H9 (cell line): ENCODE measurements at regions not wholly inside any gene's neighbourhood (a gene's known extent, or its start where the extent isn't known, plus 50 kb on each side); places are given as distances from the start of the nearest gene placed in this dataset.

Source experiments
- DNase-seq: peaks from one replicate; pipeline ENCODE4 v3.0.0-alpha.2; 2017
- H2AFZ ChIP-seq: one replicate; pipeline ENCODE4 v1.6.1; 2013; ENCODE audit warnings: mild to moderate bottlenecking, low read length, control low read depth, moderate library complexity
- H2AK5ac ChIP-seq: 2 replicates; pipeline ENCODE4 v1.6.1; 2013; ENCODE audit warnings: low read length, control low read depth, mixed read lengths; ENCODE audit not compliant: insufficient read length
- H2BK120ac ChIP-seq: one replicate; pipeline ENCODE4 v1.6.1; 2013; ENCODE audit warnings: low read depth, mild to moderate bottlenecking, low read length, control low read depth, inconsistent platforms; ENCODE audit not compliant: poor library complexity, severe bottlenecking
- H2BK12ac ChIP-seq: 2 replicates; pipeline ENCODE4 v1.6.1; 2013; ENCODE audit warnings: low read length, control low read depth, mixed read lengths, low read depth; ENCODE audit not compliant: insufficient read length
- H2BK15ac ChIP-seq: 2 replicates; pipeline ENCODE4 v1.6.1; 2013; ENCODE audit warnings: low read depth, low read length, control low read depth
- H2BK20ac ChIP-seq: one replicate; pipeline ENCODE4 v1.6.1; 2013; ENCODE audit warnings: low read depth, mild to moderate bottlenecking, low read length, control low read depth, inconsistent platforms; ENCODE audit not compliant: poor library complexity, severe bottlenecking
- H2BK5ac ChIP-seq: 2 replicates; pipeline ENCODE4 v1.6.1; 2013; ENCODE audit warnings: low read length, control low read depth, mixed read lengths; ENCODE audit not compliant: insufficient read length
- H3K14ac ChIP-seq: 2 replicates; pipeline ENCODE4 v1.6.1; 2013; ENCODE audit warnings: low read length, control low read depth; ENCODE audit not compliant: insufficient read depth
- H3K18ac ChIP-seq: 2 replicates; pipeline ENCODE4 v1.6.1; 2013; ENCODE audit warnings: low read depth, mild to moderate bottlenecking, mixed read lengths, low read length, control low read depth; ENCODE audit not compliant: insufficient read length
- H3K23ac ChIP-seq: 2 replicates; pipeline ENCODE4 v1.6.1; 2013; ENCODE audit warnings: low read length, control low read depth, mixed read lengths, low read depth; ENCODE audit not compliant: insufficient read length
- H3K23me2 ChIP-seq: 2 replicates; pipeline ENCODE4 v1.6.1; 2013; ENCODE audit warnings: low read depth, mild to moderate bottlenecking, mixed read lengths, low read length, control low read depth; ENCODE audit not compliant: insufficient read length, poor library complexity, severe bottlenecking
- H3K27ac ChIP-seq: 2 replicates; pipeline ENCODE4 v1.5.1; 2013; ENCODE audit warnings: low read length, control low read depth, mixed read lengths, low read depth; ENCODE audit not compliant: insufficient read length
- H3K27me3 ChIP-seq: 2 replicates; pipeline ENCODE4 v1.6.1; 2013; ENCODE audit warnings: low read length, control low read depth, inconsistent platforms; ENCODE audit not compliant: insufficient read depth
- H3K4ac ChIP-seq: 2 replicates; pipeline ENCODE4 v1.6.1; 2013; ENCODE audit warnings: low read depth, mild to moderate bottlenecking, control low read depth, inconsistent platforms, low read length, moderate library complexity
- H3K4me1 ChIP-seq: 2 replicates; pipeline ENCODE4 v1.6.1; 2013; ENCODE audit warnings: low read length, control low read depth, inconsistent platforms; ENCODE audit not compliant: insufficient read depth
- H3K4me2 ChIP-seq: 2 replicates; pipeline ENCODE4 v1.6.1; 2013; ENCODE audit warnings: low read length, control low read depth, mixed read lengths; ENCODE audit not compliant: insufficient read length, insufficient read depth
- H3K56ac ChIP-seq: 2 replicates; pipeline ENCODE4 v1.6.1; 2013; ENCODE audit warnings: low read depth, mild to moderate bottlenecking, mixed read lengths, low read length, control low read depth; ENCODE audit not compliant: insufficient read length
- H3K79me1 ChIP-seq: 2 replicates; pipeline ENCODE4 v1.6.1; 2013; ENCODE audit warnings: low read depth, mild to moderate bottlenecking, moderate library complexity, low read length, control low read depth, inconsistent platforms; ENCODE audit not compliant: insufficient read depth, poor library complexity, severe bottlenecking
- H3K79me2 ChIP-seq: 2 replicates; pipeline ENCODE4 v1.6.1; 2013; ENCODE audit warnings: low read length, control low read depth, inconsistent platforms; ENCODE audit not compliant: insufficient read depth
- H3K9ac ChIP-seq: 2 replicates; pipeline ENCODE4 v1.6.1; 2013; ENCODE audit warnings: low read length, control low read depth, mixed read lengths; ENCODE audit not compliant: insufficient read length; ENCODE audit errors: extremely low read depth
- H3K9me3 ChIP-seq: one replicate; pipeline ENCODE4 v1.6.1; 2013; ENCODE audit warnings: low read depth, low read length, inconsistent platforms; ENCODE audit not compliant: control insufficient read depth
- H3T11ph ChIP-seq: one replicate; pipeline ENCODE4 v1.6.1; 2013; ENCODE audit warnings: mild to moderate bottlenecking, low read length, control low read depth, inconsistent platforms
- H4K20me1 ChIP-seq: one replicate; pipeline ENCODE4 v1.6.1; 2013; ENCODE audit not compliant: control insufficient read depth, insufficient read length, insufficient read depth
- H4K5ac ChIP-seq: 2 replicates; pipeline ENCODE4 v1.6.1; 2013; ENCODE audit warnings: low read depth, mild to moderate bottlenecking, mixed read lengths, low read length, control low read depth; ENCODE audit not compliant: insufficient read length
- H4K8ac ChIP-seq: replicated peaks from 2 replicates; pipeline ENCODE4 v1.6.1; 2013; ENCODE audit warnings: low read length, control low read depth, mixed read lengths, low read depth; ENCODE audit not compliant: insufficient read length
- H4K91ac ChIP-seq: 2 replicates; pipeline ENCODE4 v1.6.1; 2013; ENCODE audit warnings: low read depth, mild to moderate bottlenecking, moderate library complexity, mixed read lengths, low read length, control low read depth; ENCODE audit not compliant: insufficient read length
- H3K27ac Mint-ChIP-seq, 3 experiments: 2 replicates in 2 of 3; 3 replicates in 1 of 3; pipeline ENCODE4 v1.8.0; 2020 to 2021; ENCODE audit warnings: mixed read lengths in 3 of 3, mild to moderate bottlenecking in 1 of 3, moderate library complexity in 1 of 3
- H3K27me3 Mint-ChIP-seq: 2 replicates; pipeline ENCODE4 v1.8.0; 2021; ENCODE audit warnings: low read depth, mild to moderate bottlenecking, moderate library complexity, mixed read lengths
- H3K36me3 Mint-ChIP-seq, 3 experiments: 2 replicates in 2 of 3; 3 replicates in 1 of 3; pipeline ENCODE4 v1.8.0; 2020 to 2021; ENCODE audit warnings: low read depth in 3 of 3, mixed read lengths in 3 of 3; ENCODE audit not compliant: insufficient read depth in 1 of 3
- H3K4me1 Mint-ChIP-seq, 2 experiments: 2 replicates each; pipeline ENCODE4 v1.8.0; 2020; ENCODE audit warnings: mixed read lengths in 2 of 2
- H3K4me3 Mint-ChIP-seq, 2 experiments: 2 replicates in 1 of 2; 3 replicates in 1 of 2; pipeline ENCODE4 v1.8.0; 2020 to 2021; ENCODE audit warnings: mild to moderate bottlenecking in 2 of 2, mixed read lengths in 2 of 2, moderate library complexity in 1 of 2
- H3K9me3 Mint-ChIP-seq, 2 experiments: 2 replicates in 1 of 2; 3 replicates in 1 of 2; pipeline ENCODE4 v1.8.0; 2020; ENCODE audit warnings: mild to moderate bottlenecking in 2 of 2, mixed read lengths in 2 of 2, moderate library complexity in 1 of 2
- CTCF ChIP-seq: fragments of 200-600 bp; sonication (generic); conservative IDR thresholded peaks from 3 replicates; pipeline ENCODE4 v1.8.0; 2021; ENCODE audit warnings: antibody characterized with exemption, mild to moderate bottlenecking
- WGBS: extraction: QIAGEN DNeasy Blood & Tissue Kit; methylation state at CpG from one replicate; pipeline ENCODE4 v1.1.7; 2013; ENCODE audit warnings: missing lambda C conversion rate, low lambda C conversion rate, mixed read lengths; ENCODE audit not compliant: insufficient read length; ENCODE audit errors: extremely low coverage; 5-methylcytosine and 5-hydroxymethylcytosine counted together

- no peaks in the 10 kb centered on the region for H3K36me3 Mint-ChIP-seq
- no peak overlapping the region for H4K5ac ChIP-seq
- no peak for DNase-seq
Measured at GRCh38 chr2:71995067-71995665, 152.5 kb downstream of the CYP26B1 start.

More at GRCh38 chr2:71995067-71995665, 152.5 kb downstream of the CYP26B1 start:
- H2AFZ ChIP-seq = no peak overlapping the region
- no peak overlapping the region for H4K8ac ChIP-seq
- H3K18ac ChIP-seq = no peak overlapping the region
- H4K91ac ChIP-seq = no peak overlapping the region
- Mint-ChIP-seq H3K4me3 (no peak overlapping the region), H3K27ac (no peak overlapping the region), H3K9me3 (no peaks in the 10 kb centered on the region), H3K4me1 (peaks cover 7 to 15% of the 10 kb centered on the region in 2 experiments), H3K27me3 (peaks cover 6% of the 10 kb centered on the region)
- H3K4ac ChIP-seq = no peak overlapping the region
- H3K79me2 ChIP-seq = no peaks in the 10 kb centered on the region
- H2BK120ac ChIP-seq = no peak overlapping the region
- no peak overlapping the region for H3K9ac ChIP-seq
- no peaks in the 10 kb centered on the region for H3K27me3 ChIP-seq
- no peaks in the 10 kb centered on the region for H4K20me1 ChIP-seq
- no peak overlapping the region for H2BK15ac ChIP-seq
- H3T11ph ChIP-seq = no peak overlapping the region
- no CpG with 5 or more reads among the region's 3 CpGs for WGBS
- no peak overlapping the region for H3K27ac ChIP-seq
- H2BK5ac ChIP-seq = no peak overlapping the region
- no peak overlapping the region for H2BK12ac ChIP-seq
- H3K4me1 ChIP-seq = peaks cover 3% of the 10 kb centered on the region; the same call in 1 of the 2 replicates
- H3K9me3 ChIP-seq = no peaks in the 10 kb centered on the region
- H2BK20ac ChIP-seq = no peak overlapping the region
- H3K4me2 ChIP-seq = no peak overlapping the region
- H3K14ac ChIP-seq = no peak overlapping the region
- no peak overlapping the region for H3K23ac ChIP-seq
- peak; percentile 70 for TF ChIP-seq CTCF
- no peaks in the 10 kb centered on the region for H3K79me1 ChIP-seq
- H3K23me2 ChIP-seq = no peaks in the 10 kb centered on the region
- no peak overlapping the region for H2AK5ac ChIP-seq
- H3K56ac ChIP-seq = no peak overlapping the region
